Tibial nerve (tissue), 4 donors: ENCODE measurements at regions not wholly inside any gene's neighbourhood (a gene's known extent, or its start where the extent isn't known, plus 50 kb on each side); places are given as distances from the start of the nearest gene placed in this dataset.

ENCODE experiments used
- EP300 ChIP-seq, 2 donors: sonication (generic); formaldehyde crosslinking; IDR thresholded peaks; one replicate each; pipeline ENCODE4 v1.6.1; 2017; ENCODE audit warnings: antibody characterized with exemption in 2 of 2, mild to moderate bottlenecking in 1 of 2
- POLR2A ChIP-seq, 2 donors: fragments of 450-650 bp; IDR thresholded peaks; one replicate each; pipeline ENCODE4 v1.6.1; 2017; ENCODE audit warnings: antibody characterized with exemption in 2 of 2, mild to moderate bottlenecking in 2 of 2, moderate library complexity in 2 of 2
- TF ChIP-seq, protein P1 (sequence below), 5 experiments: fragments of 200-600 bp in 3 of 5; fragments of 450-650 bp in 2 of 5; sonication (generic) in 3 of 5; IDR thresholded peaks; one replicate each; pipeline ENCODE4 v1.5.1; 2016 to 2019; ENCODE audit warnings: antibody characterized with exemption in 5 of 5, mild to moderate bottlenecking in 3 of 5, moderate library complexity in 2 of 5

DNA sequence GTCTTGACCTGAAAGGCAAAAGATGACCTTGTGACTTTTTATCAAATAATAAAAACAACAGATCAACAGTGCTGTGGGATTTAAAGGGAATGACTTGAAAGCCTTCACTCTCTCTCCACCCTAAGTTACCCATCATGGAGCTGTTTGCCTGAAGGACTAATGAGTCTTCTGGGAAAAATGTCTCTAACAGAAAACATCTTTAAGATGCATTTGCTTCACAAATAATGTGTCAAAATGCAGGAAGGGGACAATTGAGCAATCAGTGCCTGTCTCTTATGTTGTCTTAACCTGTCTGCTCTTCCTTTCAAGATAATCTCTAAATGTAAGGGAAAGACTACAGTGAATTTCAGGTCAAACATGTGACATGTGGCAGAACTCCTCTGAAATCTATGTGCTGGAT lies 766.6 kb downstream of the PDHA2 start:
- TF ChIP-seq, protein P1, sequence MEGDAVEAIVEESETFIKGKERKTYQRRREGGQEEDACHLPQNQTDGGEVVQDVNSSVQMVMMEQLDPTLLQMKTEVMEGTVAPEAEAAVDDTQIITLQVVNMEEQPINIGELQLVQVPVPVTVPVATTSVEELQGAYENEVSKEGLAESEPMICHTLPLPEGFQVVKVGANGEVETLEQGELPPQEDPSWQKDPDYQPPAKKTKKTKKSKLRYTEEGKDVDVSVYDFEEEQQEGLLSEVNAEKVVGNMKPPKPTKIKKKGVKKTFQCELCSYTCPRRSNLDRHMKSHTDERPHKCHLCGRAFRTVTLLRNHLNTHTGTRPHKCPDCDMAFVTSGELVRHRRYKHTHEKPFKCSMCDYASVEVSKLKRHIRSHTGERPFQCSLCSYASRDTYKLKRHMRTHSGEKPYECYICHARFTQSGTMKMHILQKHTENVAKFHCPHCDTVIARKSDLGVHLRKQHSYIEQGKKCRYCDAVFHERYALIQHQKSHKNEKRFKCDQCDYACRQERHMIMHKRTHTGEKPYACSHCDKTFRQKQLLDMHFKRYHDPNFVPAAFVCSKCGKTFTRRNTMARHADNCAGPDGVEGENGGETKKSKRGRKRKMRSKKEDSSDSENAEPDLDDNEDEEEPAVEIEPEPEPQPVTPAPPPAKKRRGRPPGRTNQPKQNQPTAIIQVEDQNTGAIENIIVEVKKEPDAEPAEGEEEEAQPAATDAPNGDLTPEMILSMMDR (IDR thresholded peaks at IDR 0.05) = no peak
- TF ChIP-seq EP300 (IDR thresholded peaks at IDR 0.05) = no peak
- TF ChIP-seq POLR2A (IDR thresholded peaks at IDR 0.05) = no peak
